GM18868 (cell line): ENCODE measurements at regions not wholly inside any gene's neighbourhood (a gene's known extent, or its start where the extent isn't known, plus 50 kb on each side); places are given as distances from the start of the nearest gene placed in this dataset.

ENCODE experiments used
- ATAC-seq: cut with Tn5 transposase; IDR thresholded peaks from one replicate; pipeline ENCODE4 v1.9.1; 2021; ENCODE audit warnings: mild to moderate bottlenecking, moderate library complexity; ENCODE audit not compliant: unreplicated experiment

- no peak for ATAC-seq
Measured at GRCh38 chr5:18992264-18992663, 995.7 kb downstream of the CDH18 start.

- ATAC-seq, result no peak
Measured at GRCh38 chr5:18999478-18999877, 988.5 kb downstream of the CDH18 start.

- no peak for ATAC-seq
Measured at GRCh38 chr5:19001054-19001453, 986.9 kb downstream of the CDH18 start.

- ATAC-seq, result no peak
Measured at GRCh38 chr5:19001539-19001938, 986.5 kb downstream of the CDH18 start.

GRCh38 chr5:19002111-19002510, 985.9 kb downstream of the CDH18 start:
- ATAC-seq, result no peak

- no peak for ATAC-seq
Measured at GRCh38 chr5:19018822-19019221, 969.2 kb downstream of the CDH18 start.

- no peak for ATAC-seq
Measured at GRCh38 chr5:19031491-19031890, 956.5 kb downstream of the CDH18 start.

GRCh38 chr5:19035816-19036215, 952.2 kb downstream of the CDH18 start:
- ATAC-seq, result no peak

GRCh38 chr5:19042106-19042505, 945.9 kb downstream of the CDH18 start:
- ATAC-seq, result no peak

- ATAC-seq, result no peak
Measured at GRCh38 chr5:19044311-19044710, 943.7 kb downstream of the CDH18 start.

- ATAC-seq, result no peak
Measured at GRCh38 chr5:19044931-19045695, 942.9 kb downstream of the CDH18 start.

- ATAC-seq, result no peak
Measured at GRCh38 chr5:19047277-19047676, 940.7 kb downstream of the CDH18 start.

- ATAC-seq, result no peak
Measured at GRCh38 chr5:19048726-19049125, 939.3 kb downstream of the CDH18 start.

- no peak for ATAC-seq
Measured at GRCh38 chr5:19058216-19058615, 929.8 kb downstream of the CDH18 start.

- no peak for ATAC-seq
Measured at GRCh38 chr5:19064094-19064493, 923.9 kb downstream of the CDH18 start.

- no peak for ATAC-seq
Measured at GRCh38 chr5:19067741-19068140, 920.3 kb downstream of the CDH18 start.

- no peak for ATAC-seq
Measured at GRCh38 chr5:19098434-19098833, 889.6 kb downstream of the CDH18 start.

- ATAC-seq, result no peak
Measured at GRCh38 chr5:19099195-19099594, 888.8 kb downstream of the CDH18 start.

- ATAC-seq, result no peak
Measured at GRCh38 chr5:19104948-19105347, 883.1 kb downstream of the CDH18 start.

- no peak for ATAC-seq
Measured at GRCh38 chr5:19122923-19123322, 865.1 kb downstream of the CDH18 start.

GRCh38 chr5:19125956-19126713, 861.9 kb downstream of the CDH18 start:
- no peak for ATAC-seq

GRCh38 chr5:19140276-19140675, 847.7 kb downstream of the CDH18 start:
- ATAC-seq, result no peak
